SK-N-SH (cell line): ENCODE measurements at regions not wholly inside any gene's neighbourhood (a gene's known extent, or its start where the extent isn't known, plus 50 kb on each side); places are given as distances from the start of the nearest gene placed in this dataset.

Experiments
- CTCF ChIA-PET: fragments of 300-600, 350-600 bp; formaldehyde crosslinking; extraction: SDS; loops from one replicate; lab custom pipeline; 2021; lab: Yijun Ruan, JAX
- POLR2A ChIA-PET: fragments of 350-600 bp; sonication (Branson Sonifier 250); formaldehyde crosslinking; extraction: SDS; loops from one replicate; lab custom pipeline; 2020; ENCODE audit warnings: antibody characterized with exemption, inconsistent platforms; lab: Yijun Ruan, JAX
- DNase-seq: peaks from one replicate; pipeline ENCODE4 v3.0.0; 2012
- H2AFZ ChIP-seq: fragments of 200-600 bp; sonication (generic); 2 replicates; pipeline ENCODE4 v1.8.1; 2016; ENCODE audit warnings: antibody characterized with exemption, mild to moderate bottlenecking, low read depth
- H3F3A ChIP-seq: fragments of 200-600 bp; sonication (generic); replicated peaks from 2 replicates; pipeline ENCODE3; 2016; ENCODE audit warnings: antibody characterized with exemption, mild to moderate bottlenecking; ENCODE audit not compliant: insufficient read depth
- H3K27ac ChIP-seq, 2 experiments: fragments of 200-500 bp in 1 of 2; fragments of 200-600 bp in 1 of 2; sonication (Bioruptor generic) in 1 of 2; sonication (generic), shearing (Covaris generic) in 1 of 2; 2 replicates each; pipeline versions ENCODE4 v1.5.1 to v1.6.1; 2014 to 2016; ENCODE audit warnings: low read depth in 2 of 2, inconsistent platforms in 1 of 2, low read length in 1 of 2, mild to moderate bottlenecking in 1 of 2, mixed read lengths in 1 of 2
- H3K27me3 ChIP-seq: fragments of 200-600 bp; sonication (generic), shearing (Covaris generic); 2 replicates; pipeline ENCODE4 v1.6.1; 2016; ENCODE audit warnings: mixed run types; ENCODE audit not compliant: insufficient read depth
- H3K36me3 ChIP-seq, 2 experiments: fragments of 200-500 bp in 1 of 2; fragments of 200-600 bp in 1 of 2; sonication (Bioruptor generic) in 1 of 2; sonication (generic) in 1 of 2; replicated peaks in 1 of 2; 2 replicates each; pipeline versions ENCODE3 to v1.5.1; 2014 to 2016; ENCODE audit warnings: low read length in 1 of 2, mild to moderate bottlenecking in 1 of 2; ENCODE audit not compliant: insufficient read depth in 2 of 2, control insufficient read depth in 1 of 2
- H3K4me1 ChIP-seq, 2 experiments: fragments of 200-500 bp in 1 of 2; fragments of 200-600 bp in 1 of 2; sonication (Bioruptor generic) in 1 of 2; sonication (generic), shearing (Covaris generic) in 1 of 2; 2 replicates each; pipeline versions ENCODE4 v1.5.1 to v1.6.1; 2014 to 2016; ENCODE audit warnings: low read depth in 1 of 2, low read length in 1 of 2, mixed run types in 1 of 2; ENCODE audit not compliant: insufficient read depth in 2 of 2, control insufficient read depth in 1 of 2
- H3K4me2 ChIP-seq: fragments of 200-600 bp; sonication (generic), shearing (Covaris generic); 2 replicates; pipeline ENCODE4 v1.6.1; 2017; ENCODE audit warnings: mixed run types
- H3K4me3 ChIP-seq, 2 experiments: fragments of 200-500 bp in 1 of 2; fragments of 200-600 bp in 1 of 2; sonication (Bioruptor generic) in 1 of 2; sonication (generic), shearing (Covaris generic) in 1 of 2; 2 replicates each; pipeline versions ENCODE4 v1.5.1 to v1.8.1; 2014 to 2016; ENCODE audit warnings: low read depth in 2 of 2, inconsistent platforms in 1 of 2, low read length in 1 of 2, mild to moderate bottlenecking in 1 of 2, mixed read lengths in 1 of 2, moderate library complexity in 1 of 2
- H3K79me2 ChIP-seq: fragments of 200-600 bp; sonication (generic); 2 replicates; pipeline ENCODE4 v1.8.1; 2017; ENCODE audit warnings: mild to moderate bottlenecking; ENCODE audit not compliant: insufficient read depth
- H3K9ac ChIP-seq: fragments of 200-600 bp; sonication (generic); 2 replicates; pipeline ENCODE4 v1.6.1; 2017; ENCODE audit warnings: mixed run types
- H3K9me2 ChIP-seq: fragments of 200-600 bp; sonication (generic); 2 replicates; pipeline ENCODE4 v1.6.1; 2017; ENCODE audit warnings: mixed run types
- H3K9me3 ChIP-seq: fragments of 200-600 bp; sonication (generic); 2 replicates; pipeline ENCODE4 v1.6.1; 2017; ENCODE audit warnings: mixed run types, mild to moderate bottlenecking, moderate library complexity
- H4K20me1 ChIP-seq: fragments of 200-600 bp; sonication (generic); 2 replicates; pipeline ENCODE4 v1.6.1; 2017; ENCODE audit warnings: mild to moderate bottlenecking, mixed run types; ENCODE audit not compliant: insufficient read depth
- CTCF ChIP-seq: fragments of 200-600 bp; sonication (generic); IDR thresholded peaks from 2 replicates; pipeline ENCODE4 v1.6.1; 2017; ENCODE audit warnings: antibody characterized with exemption, mild to moderate bottlenecking, moderate library complexity
- FOXM1 ChIP-seq: IDR thresholded peaks from 2 replicates; pipeline ENCODE4 v1.4.0; 2012; ENCODE audit warnings: low read depth, mild to moderate bottlenecking
- GABPA ChIP-seq: IDR thresholded peaks from 2 replicates; pipeline ENCODE4 v1.4.0; 2012; ENCODE audit warnings: low read depth, mild to moderate bottlenecking
- GATA2 ChIP-seq: sonication (generic); formaldehyde crosslinking; IDR thresholded peaks from 2 replicates; pipeline ENCODE4 v1.5.0; 2020; ENCODE audit warnings: mild to moderate bottlenecking, missing genetic modification reagents
- IRF3 ChIP-seq: fragments of 150-350 bp; IDR thresholded peaks from 2 replicates; pipeline ENCODE4 v1.6.1; 2016; ENCODE audit warnings: mild to moderate bottlenecking, low read depth, low read length
- MAX ChIP-seq: IDR thresholded peaks from 2 replicates; pipeline ENCODE4 v1.4.0; 2012; ENCODE audit warnings: low read depth
- MEF2A ChIP-seq: IDR thresholded peaks from 2 replicates; pipeline ENCODE4 v1.4.0; 2012; ENCODE audit warnings: low read depth, borderline replicate concordance
- NFIC ChIP-seq: IDR thresholded peaks from 2 replicates; pipeline ENCODE4 v1.4.0; 2012; ENCODE audit warnings: borderline replicate concordance
- NRF1 ChIP-seq: IDR thresholded peaks from 2 replicates; pipeline ENCODE4 v1.6.1; 2012; ENCODE audit warnings: low read depth, mild to moderate bottlenecking, low read length
- PBX3 ChIP-seq: IDR thresholded peaks from 2 replicates; pipeline ENCODE4; 2012
- POLR2AphosphoS5 ChIP-seq: IDR thresholded peaks from 2 replicates; pipeline ENCODE4 v1.6.1; 2012; ENCODE audit warnings: low read depth, low read length
- RAD21 ChIP-seq: IDR thresholded peaks from 2 replicates; pipeline ENCODE4 v1.6.1; 2012; ENCODE audit warnings: mild to moderate bottlenecking, low read length
- RCOR1 ChIP-seq: fragments of 150-350 bp; IDR thresholded peaks from 2 replicates; pipeline ENCODE4 v1.6.1; 2017; ENCODE audit warnings: antibody characterized with exemption, low read length
- RFX5 ChIP-seq: IDR thresholded peaks from 2 replicates; pipeline ENCODE4 v1.6.1; 2012; ENCODE audit warnings: mild to moderate bottlenecking, improper control_type of control experiment, low read length
- SIN3A ChIP-seq: IDR thresholded peaks from 2 replicates; pipeline ENCODE4 v1.6.1; 2012; ENCODE audit warnings: low read depth, mild to moderate bottlenecking, low read length, moderate library complexity, borderline replicate concordance
- TAF1 ChIP-seq: IDR thresholded peaks from 2 replicates; pipeline ENCODE4 v1.6.1; 2012; ENCODE audit warnings: low read depth, mild to moderate bottlenecking, low read length, moderate library complexity, borderline replicate concordance
- TCF12 ChIP-seq: IDR thresholded peaks from 2 replicates; pipeline ENCODE4 v1.4.0; 2012
- USF1 ChIP-seq: IDR thresholded peaks from 2 replicates; pipeline ENCODE4 v1.4.0; 2012; ENCODE audit warnings: low read depth, borderline replicate concordance
- USF2 ChIP-seq: fragments of 150-350 bp; IDR thresholded peaks from 2 replicates; pipeline ENCODE4 v1.6.1; 2017; ENCODE audit warnings: antibody characterized with exemption, low read length, low read depth, borderline replicate concordance
- ZBTB33 ChIP-seq: IDR thresholded peaks from 2 replicates; pipeline ENCODE4 v1.4.0; 2012; ENCODE audit warnings: low read depth, borderline replicate concordance
- WGBS: methylation state at CpG from one replicate; pipeline ENCODE4 v1.1.6; 2017; ENCODE audit warnings: low lambda C conversion rate; 5-methylcytosine and 5-hydroxymethylcytosine counted together

- Histone ChIP-seq H2AFZ (no peak overlapping the region), H3K9me2 (no peaks in the 10 kb centered on the region), H4K20me1 (no peaks in the 10 kb centered on the region)
- TF ChIP-seq POLR2AphosphoS5, result no peak
- TF ChIP-seq RFX5, result no peak
- TF ChIP-seq MAX, result no peak
- no peak for TF ChIP-seq GABPA
- TF ChIP-seq TCF12, result no peak
- no peak for TF ChIP-seq NFIC
- no peak for TF ChIP-seq RAD21
- no peak for TF ChIP-seq RCOR1
- TF ChIP-seq GATA2 (CRISPR knock-in tag), result no peak
- TF ChIP-seq TAF1, result no peak
- TF ChIP-seq PBX3, result no peak
- no peak for TF ChIP-seq MEF2A
- TF ChIP-seq USF2, result no peak
- TF ChIP-seq CTCF, result no peak
- TF ChIP-seq IRF3, result no peak
- TF ChIP-seq SIN3A, result no peak
- no peak for TF ChIP-seq FOXM1
- TF ChIP-seq NRF1, result no peak
- TF ChIP-seq ZBTB33, result no peak
- TF ChIP-seq USF1, result no peak
- TF ChIP-seq, all 33 proteins: peak for 0
- H3K36me3 ChIP-seq, result no peaks in the 10 kb centered on the region
- peaks cover 6% of the 10 kb centered on the region for H3F3A ChIP-seq
- H3K27me3 ChIP-seq, result no peaks in the 10 kb centered on the region
- ChIA-PET CTCF (no interaction called here), POLR2A (no interaction called here)
- H3K9me3 ChIP-seq, result no peaks in the 10 kb centered on the region
- no peak overlapping the region for H3K9ac ChIP-seq
- no peak for DNase-seq
- H3K4me1 ChIP-seq, result peaks cover 0 to 8% of the 10 kb centered on the region in 2 experiments; a peak in 1 of 4 replicates
- no peak overlapping the region for H3K4me3 ChIP-seq
- 75% methylated on average over 1 of the region's 1 CpG for WGBS
- no peak overlapping the region for H3K4me2 ChIP-seq
- no peaks in the 10 kb centered on the region for H3K79me2 ChIP-seq
- no peak overlapping the region for H3K27ac ChIP-seq
Observed at GRCh38 chr9:13383855-13384254, 104.4 kb upstream of the MPDZ start.
